ENCODE measurements at regions not wholly inside any gene's neighbourhood (a gene's known extent, or its start where the extent isn't known, plus 50 kb on each side); places are given as distances from the start of the nearest gene placed in this dataset.

GRCh38 chr2:40507432-40507831 is 55.5 kb upstream of the SLC8A1 start:
- DNase-seq (ENCODE audit: low read depth in 1 of 2, low spot score in 1 of 2) = no peak

GRCh38 chr2:40510304-40510703 is 58.4 kb upstream of the SLC8A1 start:
- DNase-seq (ENCODE audit: low read depth in 1 of 2, low spot score in 1 of 2) = no peak

- DNase-seq (ENCODE audit: low read depth in 1 of 2, low spot score in 1 of 2) = no peak
Observed at GRCh38 chr2:40511661-40512213, 59.8 kb upstream of the SLC8A1 start.

- no peak for DNase-seq (ENCODE audit: low read depth in 1 of 2, low spot score in 1 of 2)
Observed at GRCh38 chr2:40512256-40512655, 60.4 kb upstream of the SLC8A1 start.

GRCh38 chr2:40513201-40513600 is 61.3 kb upstream of the SLC8A1 start:
- no peak for DNase-seq (ENCODE audit: low read depth in 1 of 2, low spot score in 1 of 2)

DNA sequence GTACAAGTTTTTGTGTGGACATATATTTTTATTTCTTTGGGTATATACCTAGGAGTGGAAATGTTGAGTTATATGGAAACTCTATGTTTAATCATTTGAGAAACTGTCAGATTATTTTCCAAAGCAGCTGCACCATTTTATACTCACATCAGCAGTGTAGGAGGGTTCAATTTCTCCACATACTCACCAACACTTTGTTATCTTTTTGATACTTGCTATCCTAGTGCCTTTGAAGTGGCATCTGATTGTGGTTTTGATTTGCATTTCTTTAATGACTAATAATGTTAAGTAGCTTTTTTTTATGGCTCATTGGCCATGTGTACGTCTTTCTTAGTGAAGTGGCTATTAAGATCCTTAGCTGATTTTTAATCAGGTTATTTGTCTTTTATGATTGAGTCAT is 64.7 kb upstream of the SLC8A1 start:
- DNase-seq (ENCODE audit: low read depth in 1 of 2, low spot score in 1 of 2) = no peak

GRCh38 chr2:40528564-40528963 is 76.7 kb upstream of the SLC8A1 start:
- DNase-seq (ENCODE audit: low read depth in 1 of 2, low spot score in 1 of 2) = no peak

GRCh38 chr2:40531359-40531758 is 79.5 kb upstream of the SLC8A1 start:
- DNase-seq (ENCODE audit: low read depth in 1 of 2, low spot score in 1 of 2) = no peak

GRCh38 chr2:40534528-40534927 is 82.6 kb upstream of the SLC8A1 start:
- no peak for DNase-seq (ENCODE audit: low read depth in 1 of 2, low spot score in 1 of 2)

DNA sequence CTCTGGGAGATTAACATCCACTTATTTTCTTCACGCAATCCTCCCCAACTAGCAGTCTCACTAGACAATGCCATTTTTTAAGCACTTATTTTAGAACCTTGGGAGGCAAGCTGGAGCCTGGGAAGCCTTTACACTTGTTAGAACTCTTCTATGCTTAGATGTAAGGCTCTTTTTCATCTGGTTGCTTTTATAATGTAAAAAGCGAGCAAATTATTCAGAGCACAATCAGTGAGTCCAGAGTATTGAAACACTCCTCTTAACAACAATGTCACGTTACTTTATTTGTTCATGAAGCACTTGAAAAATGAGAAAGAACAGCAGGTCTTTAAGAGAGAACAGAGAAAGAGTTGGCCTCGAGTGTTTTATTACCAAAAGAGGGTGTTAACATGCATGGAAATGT is 84.1 kb upstream of the SLC8A1 start:
- no peak for DNase-seq (ENCODE audit: low read depth in 1 of 2, low spot score in 1 of 2)

DNA sequence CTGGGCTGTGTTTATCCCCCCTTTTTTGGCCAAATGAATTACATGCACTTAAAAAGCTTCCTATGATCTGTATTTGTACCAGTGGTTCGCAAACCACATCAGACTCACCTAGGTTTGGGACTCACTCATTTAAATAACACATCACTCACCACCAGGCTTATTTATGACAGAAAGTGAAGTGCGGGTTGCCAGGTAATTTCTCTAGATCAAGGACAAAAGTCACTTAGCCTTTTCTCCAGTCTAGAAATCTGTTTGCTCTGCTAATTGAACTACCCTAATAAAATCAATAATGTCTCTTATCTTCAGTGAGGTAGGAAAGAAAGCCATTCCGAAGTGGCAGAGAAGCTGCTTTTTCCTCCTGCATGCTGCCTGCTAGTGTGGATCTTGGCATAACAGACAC is 88.1 kb upstream of the SLC8A1 start:
- no peak for DNase-seq (ENCODE audit: low read depth in 1 of 2, low spot score in 1 of 2)

DNA sequence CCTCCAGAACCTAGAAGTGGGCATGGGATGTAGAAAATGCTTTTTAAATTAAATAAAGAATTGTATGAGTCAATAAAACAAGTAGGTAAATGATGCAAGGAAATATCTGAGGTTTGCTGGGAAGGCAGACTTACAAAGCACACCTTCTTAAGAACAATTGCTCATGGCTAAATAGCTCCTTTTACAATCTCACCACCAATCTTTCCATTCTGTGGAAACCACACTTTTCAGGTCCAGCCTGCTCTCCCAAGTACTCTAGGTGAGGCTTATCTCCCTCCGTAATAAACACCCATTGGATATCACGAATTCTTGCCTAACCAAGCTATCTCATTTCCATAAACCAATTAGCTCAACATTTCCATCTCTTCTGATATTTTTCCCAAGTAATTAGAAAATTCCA is 91.5 kb upstream of the SLC8A1 start:
- DNase-seq (ENCODE audit: low read depth in 1 of 2, low spot score in 1 of 2) = no peak

GRCh38 chr2:40544072-40544471 is 92.2 kb upstream of the SLC8A1 start:
- DNase-seq (ENCODE audit: low read depth in 1 of 2, low spot score in 1 of 2) = no peak

GRCh38 chr2:40545645-40546044 is 93.8 kb upstream of the SLC8A1 start:
- DNase-seq (ENCODE audit: low read depth in 1 of 2, low spot score in 1 of 2) = no peak

DNA sequence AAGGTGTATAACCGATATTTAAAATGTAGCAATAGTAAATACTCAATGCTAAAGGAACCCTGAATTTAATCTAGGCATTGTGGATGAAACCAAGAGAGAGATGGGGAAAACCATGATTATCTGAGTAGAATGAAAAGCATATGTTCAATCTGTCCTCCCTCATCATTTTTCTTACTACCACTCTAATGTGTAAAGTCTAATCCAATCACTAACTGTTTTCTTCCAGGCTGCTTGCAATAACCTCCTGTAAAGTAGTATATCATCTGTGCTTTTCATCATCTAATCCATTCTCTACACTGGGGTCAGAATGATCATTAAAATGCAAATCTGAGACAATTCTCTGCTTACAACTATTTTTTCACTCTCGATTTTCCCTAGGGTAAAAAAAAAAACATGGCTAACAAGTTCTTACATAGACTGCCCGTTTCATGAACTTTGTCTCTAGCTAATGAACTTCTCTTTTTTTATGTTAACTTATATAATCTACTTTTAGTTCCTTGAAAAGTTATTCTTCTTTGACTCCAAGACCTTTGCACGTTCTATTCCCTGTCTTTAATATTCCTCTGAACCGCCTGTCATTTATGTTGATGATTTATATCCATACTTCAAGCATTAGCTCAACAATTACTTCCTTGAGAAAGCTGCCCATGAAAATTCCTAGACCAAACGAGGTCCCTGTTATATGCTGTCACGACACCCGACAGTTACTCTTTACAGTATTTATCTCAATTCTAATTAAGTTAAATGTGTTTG is 94.7 kb upstream of the SLC8A1 start:
- DNase-seq (ENCODE audit: low read depth in 1 of 2, low spot score in 1 of 2) = no peak

GRCh38 chr2:40548521-40548920 is 96.6 kb upstream of the SLC8A1 start:
- DNase-seq (ENCODE audit: low read depth in 1 of 2, low spot score in 1 of 2) = no peak

GRCh38 chr2:40550085-40550484 is 98.2 kb upstream of the SLC8A1 start:
- no peak for DNase-seq (ENCODE audit: low read depth in 1 of 2, low spot score in 1 of 2)

- DNase-seq (ENCODE audit: low read depth in 1 of 2, low spot score in 1 of 2) = no peak
Observed at GRCh38 chr2:40551081-40551480, 99.2 kb upstream of the SLC8A1 start.

DNA sequence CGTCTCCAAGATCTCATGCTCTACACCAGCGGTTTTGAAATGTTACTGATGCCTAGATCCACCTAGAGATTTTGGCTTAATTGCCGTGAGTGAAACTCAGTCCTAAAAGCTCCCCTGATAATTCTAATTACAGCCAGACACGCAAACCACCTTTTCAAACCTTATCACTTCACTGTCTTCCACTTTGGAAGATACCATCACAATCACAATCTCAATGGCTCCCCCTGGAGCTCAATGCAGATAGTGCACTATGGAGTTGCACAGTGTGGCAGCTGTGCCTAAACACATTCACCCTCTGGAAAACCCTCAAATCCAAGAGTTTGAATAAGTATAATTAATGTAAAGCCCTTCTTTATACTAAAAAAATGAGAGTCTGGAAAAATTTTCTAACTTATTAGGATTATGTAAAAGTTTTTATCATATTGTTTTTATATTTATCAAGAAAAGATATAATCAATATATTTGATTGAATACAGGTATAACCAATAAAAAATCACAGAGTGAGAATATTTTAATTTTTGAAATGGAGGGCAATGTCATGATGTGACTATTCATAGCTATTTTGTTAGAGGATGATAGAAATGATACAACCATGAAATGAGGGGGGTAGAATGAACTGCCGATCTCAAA is 102.9 kb upstream of the SLC8A1 start:
- DNase-seq (ENCODE audit: low read depth in 1 of 2, low spot score in 1 of 2) = peak in 1 of 2 donors; percentile 0

- no peak for DNase-seq (ENCODE audit: low read depth in 1 of 2, low spot score in 1 of 2)
Observed at GRCh38 chr2:40556293-40556692, 104.4 kb upstream of the SLC8A1 start.

DNA sequence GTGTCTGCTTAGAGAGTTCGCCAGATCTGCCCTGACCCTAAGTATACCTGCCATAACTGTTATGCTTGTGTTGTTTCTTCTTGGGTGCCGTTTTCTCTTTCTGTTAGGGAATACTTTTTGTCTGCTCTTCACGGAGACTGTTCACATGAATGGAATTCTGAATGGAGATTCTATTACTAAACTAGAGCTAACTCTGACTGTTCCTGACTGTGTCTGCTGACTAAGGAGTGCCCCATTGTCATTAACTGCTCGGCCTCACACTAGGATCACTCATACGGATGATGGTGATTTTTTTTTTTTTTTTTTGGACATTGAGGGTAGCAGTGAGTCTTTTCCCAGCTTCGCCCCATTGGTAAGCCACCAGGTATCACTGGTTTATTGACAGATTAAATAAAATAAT is 104.8 kb upstream of the SLC8A1 start:
- no peak for DNase-seq (ENCODE audit: low read depth in 1 of 2, low spot score in 1 of 2)

DNA sequence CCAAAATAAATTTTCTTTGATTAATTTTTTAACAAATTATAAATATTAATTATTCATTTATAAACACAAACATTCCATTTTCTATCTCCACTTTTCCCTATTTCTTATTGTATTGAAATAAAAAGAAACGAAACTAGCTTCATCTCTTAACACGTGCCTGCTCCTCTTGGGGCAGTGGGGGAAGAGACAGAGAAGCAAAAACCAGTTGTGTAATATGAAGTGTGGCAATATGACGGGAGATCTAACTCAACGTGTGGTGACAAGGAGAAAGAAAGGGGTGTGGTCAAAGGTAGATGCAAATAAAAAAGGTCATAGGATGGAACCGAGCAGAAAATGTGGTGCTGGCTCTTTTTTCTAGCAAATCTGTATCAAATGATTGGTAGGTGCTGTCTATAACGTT is 106.9 kb upstream of the SLC8A1 start:
- no peak for DNase-seq (ENCODE audit: low read depth in 1 of 2, low spot score in 1 of 2)

DNA sequence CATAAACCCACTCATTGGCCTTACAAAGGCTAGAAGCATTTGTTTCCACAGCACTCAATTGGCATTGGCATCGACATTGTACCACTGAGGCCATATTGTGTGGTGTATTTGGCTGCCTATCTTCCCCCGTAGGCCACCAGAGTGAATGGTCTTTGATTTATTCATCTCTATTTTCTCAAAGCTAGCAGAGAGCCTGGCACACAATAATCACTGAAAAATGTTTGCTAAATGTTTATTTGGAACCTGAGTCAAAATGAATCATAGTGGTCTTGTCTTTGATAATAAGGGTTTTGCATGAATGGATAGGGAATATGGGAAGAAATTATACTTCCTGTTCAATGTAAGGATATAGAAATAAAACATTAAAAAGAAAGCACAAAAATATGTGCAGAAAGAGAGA is 107.3 kb upstream of the SLC8A1 start:
- DNase-seq (ENCODE audit: low read depth in 1 of 2, low spot score in 1 of 2) = no peak
